ENCODE measurements at regions not wholly inside any gene's neighbourhood (a gene's known extent, or its start where the extent isn't known, plus 50 kb on each side); places are given as distances from the start of the nearest gene placed in this dataset.

GRCh38 chr3:67324554-67324953 is 326.4 kb downstream of the KBTBD8 start:
- TF ChIP-seq CTCF (IDR thresholded peaks at IDR 0.05) (no peak), POLR2A (IDR thresholded peaks at IDR 0.05) (no peak)
